ENCODE measurements at regions not wholly inside any gene's neighbourhood (a gene's known extent, or its start where the extent isn't known, plus 50 kb on each side); places are given as distances from the start of the nearest gene placed in this dataset.

GRCh38 chr15:70561885-70562284 lies 201.5 kb downstream of the UACA start:
- no peak overlapping the region for H3K4me3 ChIP-seq (replicated peaks; ENCODE audit: insufficient read depth, low read length)
- TF ChIP-seq CTCF (IDR thresholded peaks at IDR 0.05; ENCODE audit: insufficient read depth, low read length) (no peak), SPI1 (IDR thresholded peaks at IDR 0.05; ENCODE audit: borderline replicate concordance, low read depth) (no peak), POLR2AphosphoS5 (IDR thresholded peaks at IDR 0.05; ENCODE audit: low read depth) (no peak), REST (IDR thresholded peaks at IDR 0.05; ENCODE audit: insufficient replicate concordance, low read depth) (no peak), GABPA (IDR thresholded peaks at IDR 0.05; ENCODE audit: low read depth) (no peak)

GRCh38 chr15:70560617-70561328 lies 202.6 kb downstream of the UACA start:
- no peak overlapping the region for H3K27ac ChIP-seq (replicated peaks)
- no peak overlapping the region for H3K4me3 ChIP-seq (replicated peaks; ENCODE audit: insufficient read depth, low read length)
- H3K27me3 ChIP-seq (ENCODE audit: insufficient read depth, poor library complexity, severe bottlenecking) = no peaks in the 10 kb centered on the region
- no peak for TF ChIP-seq CTCF (IDR thresholded peaks at IDR 0.05; ENCODE audit: insufficient read depth, low read length)
- no peak for TF ChIP-seq POLR2AphosphoS5 (IDR thresholded peaks at IDR 0.05; ENCODE audit: low read depth)
- TF ChIP-seq SPI1 (IDR thresholded peaks at IDR 0.05; ENCODE audit: borderline replicate concordance, low read depth) = peak; percentile 76
- DNase-seq (ENCODE audit: low read depth in 1 of 2, low spot score in 1 of 2) = no peak

More at GRCh38 chr15:70561885-70562284, 201.5 kb downstream of the UACA start:
- DNase-seq (ENCODE audit: low read depth in 1 of 2, low spot score in 1 of 2) = no peak
- Histone ChIP-seq H3K27me3 (ENCODE audit: insufficient read depth, poor library complexity, severe bottlenecking) (no peaks in the 10 kb centered on the region), H3K27ac (replicated peaks) (no peak overlapping the region)

- no peaks in the 10 kb centered on the region for H3K27me3 ChIP-seq (ENCODE audit: insufficient read depth, poor library complexity, severe bottlenecking)
- no peak overlapping the region for H3K4me3 ChIP-seq (replicated peaks; ENCODE audit: insufficient read depth, low read length)
- TF ChIP-seq GABPA (IDR thresholded peaks at IDR 0.05; ENCODE audit: low read depth) (no peak), POLR2AphosphoS5 (IDR thresholded peaks at IDR 0.05; ENCODE audit: low read depth) (peak; percentile 88)
- DNase-seq (ENCODE audit: low read depth in 1 of 2, low spot score in 1 of 2) = peak in 1 of 2 experiments; percentile 88
- H3K27ac ChIP-seq (replicated peaks) = peak overlapping the region; percentile 28
Observed at GRCh38 chr15:70559265-70560239, 203.8 kb downstream of the UACA start.

- no peaks in the 10 kb centered on the region for H3K27me3 ChIP-seq (ENCODE audit: insufficient read depth, poor library complexity, severe bottlenecking)
Observed at GRCh38 chr15:70558406-70559264, 204.7 kb downstream of the UACA start.

More at GRCh38 chr15:70558406-70559264, 204.7 kb downstream of the UACA start:
- DNase-seq (ENCODE audit: low read depth in 1 of 2, low spot score in 1 of 2) = no peak
- Histone ChIP-seq H3K27ac (replicated peaks) (peak overlapping the region; percentile 28), H3K4me3 (replicated peaks; ENCODE audit: insufficient read depth, low read length) (no peak overlapping the region)
- no peak for TF ChIP-seq POLR2AphosphoS5 (IDR thresholded peaks at IDR 0.05; ENCODE audit: low read depth)
- no peak for TF ChIP-seq CTCF (IDR thresholded peaks at IDR 0.05; ENCODE audit: insufficient read depth, low read length)
- TF ChIP-seq SPI1 (IDR thresholded peaks at IDR 0.05; ENCODE audit: borderline replicate concordance, low read depth) = no peak
- no peak for TF ChIP-seq GABPA (IDR thresholded peaks at IDR 0.05; ENCODE audit: low read depth)
- TF ChIP-seq REST (IDR thresholded peaks at IDR 0.05; ENCODE audit: insufficient replicate concordance, low read depth) = no peak
